ENCODE measurements at regions not wholly inside any gene's neighbourhood (a gene's known extent, or its start where the extent isn't known, plus 50 kb on each side); places are given as distances from the start of the nearest gene placed in this dataset.

- TF ChIP-seq CTCF (IDR thresholded peaks at IDR 0.05) (no peak), POLR2A (IDR thresholded peaks at IDR 0.05) (no peak)
Measured at GRCh38 chr17:77632619-77633018, 325.9 kb upstream of the TNRC6C start.
